RCC 7860 (cell line): ENCODE measurements at regions not wholly inside any gene's neighbourhood (a gene's known extent, or its start where the extent isn't known, plus 50 kb on each side); places are given as distances from the start of the nearest gene placed in this dataset.
"Not testable (repeated sequence)": the region's sequence is repeated elsewhere in the genome, so short reads cannot be mapped to it uniquely, and the experiment has no call there.

Experiments used
- DNase-seq: peaks from one replicate; pipeline ENCODE4 v3.0.0-alpha.2; 2015; ENCODE audit warnings: low spot score
- FAIRE-seq: peaks from 2 replicates; lab custom pipeline; 2012; peaks lifted over from hg19 to GRCh38; lab: Jason Lieb, UNC

DNA sequence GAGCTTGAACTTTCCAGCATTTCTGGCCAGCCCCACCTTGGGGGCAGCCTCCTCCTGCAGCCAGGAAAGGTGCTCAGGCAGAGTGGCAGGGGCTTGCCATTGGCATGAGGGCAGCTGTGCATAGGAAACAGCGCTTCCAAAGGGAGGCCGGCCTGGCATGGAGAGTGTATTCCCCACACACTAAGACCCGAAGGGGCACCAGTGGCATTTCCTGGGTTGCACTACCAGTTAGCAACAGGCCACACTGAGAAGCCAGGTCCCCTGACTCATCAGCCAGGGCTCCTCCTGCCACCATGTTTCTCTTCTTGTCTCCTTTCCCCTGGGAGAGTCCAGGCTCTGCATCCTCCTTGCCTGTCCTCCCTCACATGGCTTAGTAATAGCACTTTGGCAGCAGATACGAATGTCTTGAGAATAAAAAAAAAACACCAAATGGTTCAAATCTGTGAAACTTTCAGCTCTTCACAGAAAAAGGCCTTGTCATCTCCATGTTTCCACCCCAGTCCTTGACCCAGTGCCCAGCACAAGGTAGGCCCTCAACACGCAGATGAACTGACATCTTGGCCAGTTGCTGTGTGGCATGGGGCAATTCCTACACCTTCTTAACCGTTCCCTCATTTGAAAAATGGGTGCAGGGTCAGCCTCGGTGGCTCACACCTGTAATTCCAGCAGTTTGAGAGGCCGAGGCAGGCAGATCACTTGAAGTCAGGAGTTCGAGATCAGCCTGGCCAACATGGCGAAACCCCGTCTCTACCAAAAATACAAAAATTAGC, 180.4 kb downstream of the SMAD6 start:
- no peak for FAIRE-seq
- peak; percentile 68 for DNase-seq

DNA sequence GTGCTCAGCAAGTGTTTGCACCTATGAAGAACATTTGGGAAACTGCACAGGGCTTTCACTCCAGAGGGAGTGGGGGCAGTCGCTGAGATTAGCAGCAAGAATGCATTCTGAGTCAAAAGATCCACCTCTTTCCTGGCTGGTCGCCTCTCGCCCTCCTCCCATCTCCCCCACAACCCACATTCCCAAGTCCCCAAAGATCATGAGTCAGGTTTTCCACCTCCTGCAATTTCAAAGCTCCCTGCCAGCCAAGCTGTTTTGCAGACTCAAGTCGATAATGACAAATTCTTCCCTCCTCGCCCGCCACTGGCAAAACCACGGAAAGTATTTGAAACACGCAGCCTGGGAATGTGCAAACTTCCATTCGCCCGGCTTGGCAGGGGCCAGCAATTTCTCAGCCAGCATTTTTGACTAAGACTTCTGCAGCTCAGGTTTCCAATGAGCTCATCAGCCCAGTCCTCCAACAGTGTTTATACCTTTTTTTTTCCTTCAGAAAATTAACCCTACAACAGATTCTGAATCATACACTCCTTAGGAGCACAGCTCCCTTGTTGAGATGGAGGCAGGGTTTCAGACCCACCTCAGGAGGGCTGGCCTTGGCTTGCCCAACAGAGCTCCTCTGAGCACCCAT, 181.4 kb downstream of the SMAD6 start:
- DNase-seq (peak; percentile 99), FAIRE-seq (peak; percentile 99)

DNA sequence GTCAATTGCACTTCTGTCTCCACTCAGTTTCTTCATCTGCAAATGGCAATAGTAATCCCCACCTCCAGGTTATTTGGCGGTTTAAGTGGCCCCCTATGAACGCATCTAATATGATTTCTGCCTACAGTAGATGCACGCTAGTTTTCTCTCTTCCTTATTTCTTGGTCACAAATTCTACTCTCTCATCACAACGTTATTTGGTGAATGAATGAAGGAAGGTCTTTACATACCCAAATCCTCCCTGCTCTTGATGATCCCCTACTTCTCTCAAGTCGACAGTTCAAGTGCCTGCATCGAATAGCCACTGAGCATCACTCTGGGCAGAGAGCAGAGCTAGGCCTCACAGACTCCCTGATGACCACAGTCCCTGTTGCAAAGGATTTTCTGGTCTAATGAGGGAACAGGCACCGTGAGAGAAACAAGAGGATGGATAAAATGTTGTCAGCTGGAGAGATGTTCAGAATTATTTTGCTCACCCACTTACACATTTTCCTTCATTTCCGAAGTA, 181.2 kb upstream of the SMAD3 start:
- no peak for DNase-seq
- FAIRE-seq = no peak

DNA sequence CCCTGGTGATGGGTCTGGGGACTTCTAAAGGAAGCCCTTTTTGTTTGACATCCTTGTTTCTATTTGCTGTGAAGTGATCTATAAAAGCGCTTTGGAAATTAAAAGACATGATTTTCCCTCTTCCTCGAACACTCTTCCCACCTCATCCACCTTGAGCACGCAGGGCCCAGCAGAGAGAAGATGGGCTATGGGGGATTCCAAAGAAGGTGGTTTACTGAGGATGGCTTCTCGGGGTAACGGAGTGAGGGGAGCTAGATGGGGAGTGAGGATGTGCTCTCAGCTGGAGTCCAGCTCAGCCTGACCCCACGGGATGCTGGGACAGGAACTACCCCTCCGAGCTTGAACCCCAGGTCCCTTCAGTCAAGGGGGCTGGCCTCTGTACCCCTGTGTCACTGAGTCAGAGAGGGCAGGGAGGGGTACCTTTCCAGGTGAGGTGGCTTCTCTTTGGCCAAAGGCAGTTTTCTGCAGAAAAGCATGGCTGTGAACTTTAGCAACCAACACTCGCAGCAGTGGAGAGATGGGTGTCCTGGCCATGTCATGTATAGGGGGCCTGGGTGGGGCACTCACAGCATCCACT, 180.7 kb upstream of the SMAD3 start:
- DNase-seq = no peak
- FAIRE-seq = no peak

DNA sequence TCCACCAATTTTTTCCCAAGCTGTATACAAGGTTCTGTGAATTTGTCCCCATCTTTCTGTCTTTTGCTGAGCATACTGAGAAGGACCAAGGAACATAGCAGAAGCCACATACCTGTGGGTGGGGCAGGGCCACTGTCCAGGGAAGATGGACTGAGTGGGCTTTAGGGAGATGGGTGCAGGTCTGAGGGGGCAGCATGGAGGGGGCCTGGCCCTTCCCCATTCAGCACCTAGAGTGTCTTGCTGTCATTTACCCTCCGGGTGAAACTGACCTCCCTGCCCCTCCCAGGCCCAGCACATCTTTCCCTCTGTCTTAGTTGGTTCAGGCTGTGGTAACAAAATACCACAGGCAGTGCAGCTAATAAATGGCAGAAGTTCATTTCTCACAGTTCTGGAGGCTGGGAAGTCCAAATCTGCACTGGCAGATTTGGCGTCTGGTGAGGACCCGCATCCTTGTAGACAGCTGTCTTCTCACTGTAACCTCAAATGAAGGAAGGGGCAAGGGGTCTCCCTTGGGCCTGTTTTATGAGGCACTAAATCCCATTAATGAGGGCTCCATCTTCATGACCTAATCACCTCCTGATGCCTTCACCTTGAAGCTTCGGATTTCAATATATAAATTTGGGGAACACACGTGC, 180.0 kb upstream of the SMAD3 start:
- FAIRE-seq = no peak

DNA sequence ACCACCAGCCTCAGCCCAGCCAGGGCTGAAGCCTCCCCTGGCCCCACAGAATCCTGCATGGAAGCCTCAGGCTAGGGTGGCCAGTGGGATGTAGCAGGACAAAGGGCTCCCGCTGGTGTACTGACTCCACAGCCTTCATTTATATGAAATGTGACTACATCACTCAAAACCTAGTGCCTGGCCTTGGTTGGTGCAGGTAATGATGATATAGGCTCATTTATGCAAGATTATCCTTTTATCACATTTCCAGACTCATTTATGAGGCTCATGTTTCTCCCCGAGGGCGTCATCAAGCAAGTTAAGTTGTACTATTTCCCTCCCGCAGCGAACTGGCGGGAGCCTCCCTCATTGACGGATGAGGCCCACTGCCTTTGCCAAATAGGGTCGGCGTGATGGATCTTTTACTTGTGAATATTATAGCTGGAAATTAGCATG, 179.1 kb upstream of the SMAD3 start:
- FAIRE-seq (no peak), DNase-seq (no peak)

More for the DNA sequence above, 180.0 kb upstream of the SMAD3 start:
- DNase-seq = no peak

DNA sequence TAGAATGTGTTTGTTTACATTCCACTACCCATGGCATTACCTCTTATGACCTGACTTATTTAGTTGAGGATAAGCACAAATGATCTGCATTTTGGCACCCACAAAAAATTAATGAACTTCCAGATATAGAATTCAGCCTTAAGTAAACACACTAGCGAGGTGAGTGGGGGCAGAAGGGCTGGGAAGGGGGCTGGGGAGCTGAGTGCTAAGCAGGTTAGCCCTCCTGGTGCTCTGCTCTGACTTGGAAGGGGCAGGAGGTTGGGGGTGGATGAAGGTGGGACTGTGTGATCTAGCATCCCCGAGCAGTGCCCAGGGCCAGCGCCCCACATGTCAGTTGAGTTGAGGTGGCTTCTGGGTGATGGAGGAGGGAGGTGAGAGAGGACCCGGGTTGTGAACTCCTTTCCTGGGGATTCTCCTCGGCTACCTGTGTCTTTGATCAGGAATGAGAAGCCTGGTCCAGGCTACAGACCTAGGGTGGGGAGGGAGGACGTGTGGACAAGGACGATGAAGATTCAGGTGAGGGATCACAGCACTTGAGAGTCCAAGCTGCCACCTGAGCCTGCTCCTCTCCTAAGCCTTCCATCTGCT, 178.6 kb upstream of the SMAD3 start:
- FAIRE-seq (no peak), DNase-seq (no peak)

DNA sequence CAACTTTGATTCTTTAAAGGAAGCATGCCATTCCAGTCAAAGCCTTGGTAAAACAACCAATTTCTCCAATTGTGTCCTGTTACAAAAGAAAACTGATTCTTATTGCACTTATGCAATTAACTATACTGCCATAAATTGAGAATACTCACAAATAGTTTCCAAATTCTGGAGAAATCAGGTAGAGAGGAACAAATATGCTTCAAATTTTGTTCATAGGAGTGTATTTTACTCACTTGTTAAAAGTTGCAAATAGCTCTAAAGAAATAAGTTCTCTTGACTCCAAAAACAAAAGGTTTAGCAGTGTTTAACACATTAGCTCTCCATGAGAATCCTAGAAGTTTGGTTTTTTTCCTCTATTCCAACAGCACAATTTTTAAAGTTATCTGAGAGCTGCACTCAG, 176.1 kb upstream of the SMAD3 start:
- not testable (repeated sequence) for DNase-seq, FAIRE-seq

DNA sequence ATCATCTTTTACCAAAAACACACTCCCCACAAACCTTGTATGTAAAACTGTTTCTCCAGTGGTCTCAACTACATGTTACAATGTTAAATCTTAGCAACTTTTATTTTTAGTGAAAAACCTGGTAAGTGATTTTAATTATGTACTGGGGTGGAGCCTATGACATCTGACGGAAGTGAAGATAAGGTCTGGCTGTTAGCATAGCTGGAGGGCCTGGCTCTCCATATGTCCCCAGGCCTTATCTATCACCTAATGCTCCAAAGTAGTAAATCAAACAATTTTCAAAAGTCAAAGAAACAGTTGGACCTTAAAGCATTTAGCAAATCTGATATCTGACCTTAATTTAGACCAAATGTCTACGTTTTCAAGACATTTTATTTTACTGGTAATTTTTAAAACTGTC, 173.6 kb upstream of the SMAD3 start:
- no peak for FAIRE-seq
- DNase-seq = no peak

DNA sequence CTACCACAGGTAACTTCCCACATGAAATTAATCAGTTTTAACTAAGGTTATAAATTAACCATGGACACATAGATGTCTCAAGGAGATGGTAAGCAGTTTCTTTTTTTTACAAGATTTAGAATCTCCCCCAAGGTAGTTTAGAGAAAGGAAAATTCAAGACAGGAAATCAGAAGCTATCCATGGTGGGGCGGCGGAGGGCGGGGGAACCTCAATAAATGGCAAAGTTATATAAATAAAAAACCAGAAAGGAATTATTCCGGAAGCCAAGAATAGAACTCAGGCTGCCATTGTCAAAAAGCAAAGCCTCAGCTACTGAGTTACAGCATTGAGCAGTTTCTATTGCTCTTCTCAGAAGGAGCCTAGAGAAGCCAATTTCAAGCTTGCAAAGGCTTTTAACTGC, 172.1 kb upstream of the SMAD3 start:
- no peak for DNase-seq
- no peak for FAIRE-seq

DNA sequence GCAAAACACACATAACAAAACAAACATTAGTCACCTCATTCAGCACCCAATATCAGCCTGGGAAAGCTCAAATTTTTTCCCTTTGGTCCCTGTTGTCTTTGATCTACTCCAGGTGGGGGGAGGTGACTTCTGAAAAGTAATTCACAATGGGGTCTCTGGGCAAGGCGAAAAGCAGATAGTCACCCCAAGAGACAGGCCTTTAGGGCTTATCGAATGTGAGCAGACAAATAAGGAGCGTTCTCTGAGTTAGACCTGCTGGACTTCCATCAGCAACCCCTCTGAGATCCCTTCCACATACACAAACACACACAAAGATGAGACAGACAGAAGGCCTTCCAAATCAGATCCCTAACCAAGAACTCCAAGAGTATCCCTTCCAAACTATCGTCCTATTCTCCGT, 171.0 kb upstream of the SMAD3 start:
- DNase-seq (no peak), FAIRE-seq (no peak)

DNA sequence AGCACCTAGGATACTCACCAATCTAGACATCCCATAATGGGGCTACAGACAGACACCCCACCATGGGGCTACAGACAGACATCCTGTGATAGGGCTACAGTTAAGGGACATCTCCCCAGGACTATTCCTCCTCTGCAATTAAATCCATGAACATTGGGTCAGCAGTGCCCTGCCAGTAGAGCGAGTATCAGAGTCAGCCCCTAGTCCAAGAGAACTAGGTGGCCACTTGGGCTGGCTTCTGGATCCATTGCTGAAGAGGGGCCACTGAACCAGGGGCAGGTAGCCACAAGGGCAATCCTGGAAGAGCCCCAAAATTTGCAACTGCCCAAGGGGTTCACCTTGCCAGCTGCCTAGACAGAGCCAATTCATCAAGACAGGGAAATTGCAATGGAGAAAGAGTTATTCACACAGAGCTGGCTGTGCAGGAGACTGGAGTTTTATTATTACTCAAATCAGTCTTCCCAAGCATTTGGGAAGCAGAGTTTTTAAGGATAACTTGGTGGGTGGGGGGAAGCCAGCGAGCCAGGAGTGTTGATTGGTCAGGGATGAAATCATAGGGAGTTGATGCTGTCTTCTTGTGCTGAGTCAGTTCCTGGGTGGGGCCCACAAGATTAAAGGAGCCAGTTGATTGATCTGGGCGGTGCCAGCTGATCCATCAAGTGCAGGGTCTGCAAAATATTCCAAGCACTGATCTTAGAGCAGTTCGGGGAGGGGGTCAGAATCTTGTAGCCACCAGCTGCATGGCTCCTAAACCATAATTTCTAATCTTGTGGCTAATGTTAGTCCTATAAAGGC, 170.2 kb upstream of the SMAD3 start:
- DNase-seq = no peak
- FAIRE-seq = no peak

DNA sequence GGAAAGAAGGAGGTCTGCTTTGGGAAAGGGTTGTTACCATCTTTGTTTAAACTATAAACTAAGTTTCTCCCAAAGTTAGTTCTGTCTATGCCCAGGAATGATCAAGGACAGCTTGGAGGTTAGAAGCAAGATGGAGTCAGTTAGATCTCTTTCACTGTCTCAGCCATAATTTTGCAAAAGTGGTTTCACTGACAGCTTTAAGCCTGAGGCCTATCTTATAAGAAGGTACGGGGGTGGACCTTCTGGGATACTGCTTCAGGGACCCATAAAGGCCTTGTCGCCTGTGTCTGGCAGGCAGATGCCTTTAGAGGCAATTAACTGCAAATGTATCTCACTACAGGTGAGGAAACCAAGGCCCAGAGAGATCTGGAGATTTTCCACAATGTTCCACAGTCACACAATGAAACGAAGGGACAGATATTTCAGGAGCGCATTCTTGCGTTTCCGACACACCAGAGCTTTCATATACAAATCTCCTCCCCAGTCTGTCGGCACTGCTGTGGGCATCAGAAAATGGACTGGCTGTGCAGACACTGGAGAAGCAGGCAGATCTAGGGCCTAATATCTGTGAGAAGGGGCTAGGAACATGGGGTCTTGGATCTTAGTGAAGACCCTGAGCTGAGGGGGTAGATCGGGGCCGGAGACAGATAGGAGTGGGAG, 169.5 kb upstream of the SMAD3 start:
- no peak for DNase-seq
- FAIRE-seq = no peak

DNA sequence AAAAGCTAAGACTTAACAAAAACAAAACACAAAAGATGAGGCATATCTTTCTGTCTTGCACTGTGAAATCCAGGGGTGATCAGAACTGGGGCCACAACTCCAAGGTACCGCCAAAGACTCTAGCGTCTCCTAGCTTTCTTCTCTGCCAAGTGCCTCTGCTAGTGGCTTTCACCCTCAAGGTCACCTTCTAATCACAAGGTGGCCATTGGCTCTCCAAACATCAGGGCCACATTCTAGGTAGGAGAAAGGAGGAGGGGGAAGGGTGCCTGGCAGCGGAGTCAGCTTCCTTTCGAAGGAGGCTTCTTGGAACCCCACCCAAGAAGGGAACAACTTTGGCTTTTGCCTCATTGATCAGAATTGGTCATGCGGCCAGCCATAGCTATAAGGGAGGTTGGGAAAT, 168.8 kb upstream of the SMAD3 start:
- DNase-seq (no peak), FAIRE-seq (no peak)

DNA sequence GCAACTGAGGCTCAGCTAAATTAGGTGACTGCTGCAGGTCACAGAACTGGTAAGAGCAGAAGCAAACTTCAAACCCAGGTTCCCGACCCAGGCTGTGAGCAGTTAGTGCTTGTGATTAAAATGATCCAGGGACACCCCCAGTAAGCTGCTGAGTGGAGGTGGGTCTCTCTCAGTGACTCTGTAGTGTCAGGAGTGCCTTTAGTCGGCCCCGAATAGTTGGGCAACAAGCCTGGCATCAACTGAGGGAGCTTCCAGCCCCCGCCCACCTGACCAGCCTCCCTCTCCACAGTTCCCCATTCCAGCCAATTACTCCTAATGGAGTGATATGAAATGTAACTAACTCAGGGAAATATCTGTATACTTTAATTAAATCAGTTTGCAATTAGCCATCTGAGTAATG, 168.0 kb upstream of the SMAD3 start:
- DNase-seq (no peak), FAIRE-seq (no peak)

DNA sequence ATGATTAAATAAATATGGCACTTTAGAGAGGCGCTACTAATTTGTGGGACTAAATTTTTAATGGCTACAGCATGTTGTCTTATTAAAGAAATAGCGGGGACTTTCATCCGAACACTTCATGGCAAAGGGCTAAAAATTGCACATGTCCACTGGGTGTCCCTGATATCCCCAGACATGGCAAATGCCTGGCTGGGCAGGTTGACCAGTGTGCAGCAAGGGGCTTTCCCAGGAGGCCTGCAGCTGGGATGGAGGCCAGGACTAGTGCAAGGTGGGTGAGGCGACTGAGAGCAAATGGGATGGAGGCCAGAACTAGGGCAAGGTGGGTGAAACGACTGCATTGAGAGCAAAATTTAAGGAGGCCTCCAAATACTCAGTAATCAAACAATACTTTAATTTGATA, 167.4 kb upstream of the SMAD3 start:
- no peak for FAIRE-seq

DNA sequence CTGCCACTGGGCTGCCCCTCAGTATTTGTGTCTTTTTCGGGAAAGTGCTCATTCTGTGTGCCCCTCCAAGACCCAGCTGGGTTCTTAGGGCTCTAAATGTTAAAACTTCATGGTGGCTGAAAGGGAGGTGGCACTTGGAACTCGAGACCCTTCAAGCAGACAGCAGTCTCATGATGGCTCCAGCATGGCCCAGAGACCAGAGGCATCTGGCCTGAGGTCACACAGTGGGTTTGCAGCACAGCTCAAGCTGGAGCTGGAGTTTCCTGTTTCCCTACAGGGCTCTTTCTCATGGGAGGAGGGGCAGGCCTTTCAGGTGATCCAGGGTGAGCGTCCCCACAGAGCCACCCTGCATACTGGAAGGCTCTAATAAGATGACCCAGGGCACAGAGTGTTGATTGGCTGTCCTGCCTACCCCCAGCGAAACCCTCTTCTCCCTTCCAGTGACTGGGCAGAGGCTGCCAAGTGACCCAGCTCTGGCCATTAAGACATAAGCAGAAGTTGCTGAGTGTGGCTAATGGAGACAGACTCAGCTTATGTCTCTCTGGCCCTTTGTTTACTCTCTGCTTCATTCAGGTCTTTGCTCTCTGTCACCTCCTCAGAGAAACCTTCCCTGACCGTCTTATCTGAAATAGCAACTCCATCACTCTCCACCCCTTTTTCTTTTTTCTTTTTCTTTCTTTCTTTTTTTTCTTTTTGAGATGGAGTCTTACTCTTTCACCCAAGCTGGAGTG, 166.6 kb upstream of the SMAD3 start:
- DNase-seq = no peak
- no peak for FAIRE-seq

More for the DNA sequence above, 167.4 kb upstream of the SMAD3 start:
- no peak for DNase-seq

DNA sequence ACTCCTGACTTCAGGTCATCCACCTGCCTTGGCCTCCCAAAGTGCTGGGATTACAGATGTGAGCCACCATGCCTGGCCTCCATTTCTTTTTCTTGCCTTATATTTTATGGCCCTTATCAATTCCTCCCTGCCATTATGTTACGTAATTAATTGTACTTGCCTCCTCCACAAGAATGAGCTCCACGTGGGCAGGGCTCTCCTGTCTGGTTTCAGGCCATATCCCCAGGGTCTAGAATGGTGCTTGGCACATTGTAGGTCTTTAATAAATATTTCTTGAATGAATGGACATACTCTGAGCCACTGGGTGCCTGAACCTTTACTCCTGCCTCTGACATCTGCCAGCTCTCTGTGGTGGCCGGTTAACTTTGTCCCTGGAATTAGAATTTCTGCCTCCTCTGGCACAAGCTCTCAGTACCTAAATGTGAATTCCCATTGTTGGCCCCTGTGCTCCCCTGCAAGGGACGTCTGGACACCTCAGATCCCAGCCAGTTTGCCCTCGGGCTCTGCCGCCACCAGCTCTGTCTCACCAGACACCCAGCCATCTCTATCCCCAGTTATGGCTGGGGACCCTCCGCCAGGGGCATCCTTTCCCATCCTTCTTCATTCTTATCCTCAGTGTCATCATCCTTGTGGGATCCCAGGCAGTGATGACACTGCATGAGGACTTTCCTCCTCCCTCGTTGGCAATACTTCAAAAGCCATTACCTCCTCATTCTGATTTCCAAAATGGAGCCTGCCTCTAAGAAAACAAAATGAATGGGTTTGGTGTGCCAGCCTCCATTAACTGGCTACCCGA, 165.6 kb upstream of the SMAD3 start:
- no peak for FAIRE-seq

More for the DNA sequence above, 165.6 kb upstream of the SMAD3 start:
- peak; percentile 55 for DNase-seq
